ENCODE measurements at regions not wholly inside any gene's neighbourhood (a gene's known extent, or its start where the extent isn't known, plus 50 kb on each side); places are given as distances from the start of the nearest gene placed in this dataset.

- in situ Hi-C loops (cut with HindIII; ENCODE audit: low pct_ligation_motif_present, low sequenced_read_pairs): no loop called here
- H3K27me3 ChIP-seq (replicated peaks): no peaks in the 10 kb centered on the region
- TF ChIP-seq CTCF (IDR thresholded peaks at IDR 0.05; ENCODE audit: low read depth, low read length, missing control alignments): no peak
- no peaks in the 10 kb centered on the region for H3K36me3 ChIP-seq (replicated peaks)
- H3K4me3 ChIP-seq (ENCODE audit: low read depth, low read length): no peak overlapping the region
- peak overlapping the region; percentile 78 for H3K27ac ChIP-seq
- no peak for DNase-seq
These were observed 119.4 kb downstream of the CEBPB start for GRCh38 chr20:50309764-50310672.

- H3K27me3 ChIP-seq (replicated peaks): no peaks in the 10 kb centered on the region
- H3K4me3 ChIP-seq (ENCODE audit: low read depth, low read length): no peak overlapping the region
- in situ Hi-C loops (cut with HindIII; ENCODE audit: low pct_ligation_motif_present, low sequenced_read_pairs): no loop called here
- DNase-seq: no peak
- H3K27ac ChIP-seq: no peak overlapping the region
- no peak for TF ChIP-seq CTCF (IDR thresholded peaks at IDR 0.05; ENCODE audit: low read depth, low read length, missing control alignments)
- H3K36me3 ChIP-seq (replicated peaks): no peaks in the 10 kb centered on the region
These were observed 120.0 kb downstream of the CEBPB start for GRCh38 chr20:50310673-50311051.

GRCh38 chr20:50311308-50312001 lies 120.8 kb downstream of the CEBPB start:
- Histone ChIP-seq H3K27me3 (replicated peaks) (no peaks in the 10 kb centered on the region), H3K36me3 (replicated peaks) (no peaks in the 10 kb centered on the region), H3K27ac (no peak overlapping the region), H3K4me3 (ENCODE audit: low read depth, low read length) (no peak overlapping the region)
- in situ Hi-C loops (cut with HindIII; ENCODE audit: low pct_ligation_motif_present, low sequenced_read_pairs): no loop called here
- no peak for TF ChIP-seq CTCF (IDR thresholded peaks at IDR 0.05; ENCODE audit: low read depth, low read length, missing control alignments)
- no peak for DNase-seq

- H3K27ac ChIP-seq: no peak overlapping the region
- TF ChIP-seq CTCF (IDR thresholded peaks at IDR 0.05; ENCODE audit: low read depth, low read length, missing control alignments): no peak
- no peak for DNase-seq
- no peaks in the 10 kb centered on the region for H3K36me3 ChIP-seq (replicated peaks)
- H3K27me3 ChIP-seq (replicated peaks): no peaks in the 10 kb centered on the region
- H3K4me3 ChIP-seq (ENCODE audit: low read depth, low read length): no peak overlapping the region
- in situ Hi-C loops (cut with HindIII; ENCODE audit: low pct_ligation_motif_present, low sequenced_read_pairs): no loop called here
These were observed 121.5 kb downstream of the CEBPB start for GRCh38 chr20:50312002-50312681.

- TF ChIP-seq CTCF (IDR thresholded peaks at IDR 0.05; ENCODE audit: low read depth, low read length, missing control alignments): no peak
- H3K4me3 ChIP-seq (ENCODE audit: low read depth, low read length): no peak overlapping the region
- DNase-seq: peak; percentile 55
- in situ Hi-C loops (cut with HindIII; ENCODE audit: low pct_ligation_motif_present, low sequenced_read_pairs): no loop called here
- no peak overlapping the region for H3K27ac ChIP-seq
- no peaks in the 10 kb centered on the region for H3K27me3 ChIP-seq (replicated peaks)
- H3K36me3 ChIP-seq (replicated peaks): no peaks in the 10 kb centered on the region
These were observed 122.3 kb downstream of the CEBPB start for GRCh38 chr20:50312682-50313521.
